Breast epithelium (tissue), 3 donors: ENCODE measurements at regions not wholly inside any gene's neighbourhood (a gene's known extent, or its start where the extent isn't known, plus 50 kb on each side); places are given as distances from the start of the nearest gene placed in this dataset.

Experiments used
- CTCF ChIP-seq, 3 donors: fragments of 450-650 bp; IDR thresholded peaks; one replicate each; pipeline ENCODE4 v1.5.1; 2016 to 2017; ENCODE audit warnings: antibody characterized with exemption in 3 of 3, mild to moderate bottlenecking in 3 of 3, moderate library complexity in 3 of 3
- POLR2A ChIP-seq: fragments of 450-650 bp; IDR thresholded peaks from one replicate; pipeline ENCODE4 v1.6.1; 2016; ENCODE audit warnings: antibody characterized with exemption, mild to moderate bottlenecking, moderate library complexity
- POLR2AphosphoS5 ChIP-seq, 3 donors: sonication (generic); formaldehyde crosslinking; IDR thresholded peaks; one replicate each; pipeline ENCODE4 v1.6.1; 2017; ENCODE audit warnings: antibody characterized with exemption in 3 of 3

- no peak for TF ChIP-seq POLR2AphosphoS5 (IDR thresholded peaks at IDR 0.05)
- no peak for TF ChIP-seq CTCF (IDR thresholded peaks at IDR 0.05)
- no peak for TF ChIP-seq POLR2A
These were observed 157.7 kb upstream of the BCL6 start for GRCh38 chr3:187902936-187903335.
